GM12873 (cell line): ENCODE measurements at regions not wholly inside any gene's neighbourhood (a gene's known extent, or its start where the extent isn't known, plus 50 kb on each side); places are given as distances from the start of the nearest gene placed in this dataset.

Experiments used
- TF ChIP-seq, protein P1 (sequence below): IDR thresholded peaks from 2 replicates; pipeline ENCODE4 v1.5.1; 2012; ENCODE audit warnings: low read depth, mild to moderate bottlenecking, moderate library complexity, low read length, control low read depth; ENCODE audit not compliant: insufficient read depth; ENCODE audit errors: missing control alignments

DNA sequence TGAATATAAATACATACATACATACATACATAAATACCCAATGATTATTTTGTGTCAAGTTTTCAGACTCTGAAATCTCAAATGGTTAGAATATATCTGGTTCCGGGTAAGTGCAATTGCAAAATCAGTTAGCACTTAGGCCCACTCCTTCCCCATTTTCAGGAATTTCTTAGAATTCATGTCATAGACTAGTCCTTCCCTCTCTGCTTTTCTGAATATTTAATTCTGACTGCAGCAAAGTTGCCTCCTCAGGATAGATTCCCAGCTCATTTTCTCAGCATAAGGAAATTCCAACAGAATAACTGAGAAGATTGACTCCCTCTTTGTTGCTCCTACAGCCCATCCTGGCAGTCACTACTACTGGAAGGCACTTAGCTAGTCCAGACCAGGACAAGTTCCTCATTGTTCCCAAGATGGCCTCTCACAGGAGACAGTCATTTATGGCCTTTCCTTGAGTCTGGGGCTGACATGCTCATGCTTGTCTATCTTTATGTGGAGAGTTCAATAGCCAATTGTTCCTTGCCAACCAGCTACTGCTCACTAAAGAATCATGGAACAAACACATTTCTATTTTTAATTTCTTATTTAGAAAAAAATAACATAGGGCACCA is 142.9 kb upstream of the ITGB1 start:
- TF ChIP-seq, protein P1, sequence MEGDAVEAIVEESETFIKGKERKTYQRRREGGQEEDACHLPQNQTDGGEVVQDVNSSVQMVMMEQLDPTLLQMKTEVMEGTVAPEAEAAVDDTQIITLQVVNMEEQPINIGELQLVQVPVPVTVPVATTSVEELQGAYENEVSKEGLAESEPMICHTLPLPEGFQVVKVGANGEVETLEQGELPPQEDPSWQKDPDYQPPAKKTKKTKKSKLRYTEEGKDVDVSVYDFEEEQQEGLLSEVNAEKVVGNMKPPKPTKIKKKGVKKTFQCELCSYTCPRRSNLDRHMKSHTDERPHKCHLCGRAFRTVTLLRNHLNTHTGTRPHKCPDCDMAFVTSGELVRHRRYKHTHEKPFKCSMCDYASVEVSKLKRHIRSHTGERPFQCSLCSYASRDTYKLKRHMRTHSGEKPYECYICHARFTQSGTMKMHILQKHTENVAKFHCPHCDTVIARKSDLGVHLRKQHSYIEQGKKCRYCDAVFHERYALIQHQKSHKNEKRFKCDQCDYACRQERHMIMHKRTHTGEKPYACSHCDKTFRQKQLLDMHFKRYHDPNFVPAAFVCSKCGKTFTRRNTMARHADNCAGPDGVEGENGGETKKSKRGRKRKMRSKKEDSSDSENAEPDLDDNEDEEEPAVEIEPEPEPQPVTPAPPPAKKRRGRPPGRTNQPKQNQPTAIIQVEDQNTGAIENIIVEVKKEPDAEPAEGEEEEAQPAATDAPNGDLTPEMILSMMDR = no peak

DNA sequence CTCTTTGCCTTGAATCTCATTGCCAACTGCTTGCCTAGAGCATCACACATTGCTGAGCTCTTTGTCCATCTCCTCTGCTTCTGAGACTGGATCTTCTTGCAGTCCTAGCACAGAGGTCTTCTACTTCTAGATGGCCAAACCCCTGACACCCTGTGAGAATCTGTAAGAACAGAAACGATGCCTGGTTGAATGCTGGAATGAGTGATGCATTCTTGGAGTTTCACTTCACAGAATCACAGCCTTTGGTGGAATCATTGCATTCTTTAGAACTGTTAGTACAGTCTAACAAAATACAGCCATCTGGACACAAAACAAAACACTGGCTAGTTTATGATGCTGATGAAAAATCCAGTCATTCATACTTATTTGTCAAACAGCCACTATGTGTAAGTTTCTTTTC is 141.7 kb upstream of the ITGB1 start:
- TF ChIP-seq, protein P1 = no peak

DNA sequence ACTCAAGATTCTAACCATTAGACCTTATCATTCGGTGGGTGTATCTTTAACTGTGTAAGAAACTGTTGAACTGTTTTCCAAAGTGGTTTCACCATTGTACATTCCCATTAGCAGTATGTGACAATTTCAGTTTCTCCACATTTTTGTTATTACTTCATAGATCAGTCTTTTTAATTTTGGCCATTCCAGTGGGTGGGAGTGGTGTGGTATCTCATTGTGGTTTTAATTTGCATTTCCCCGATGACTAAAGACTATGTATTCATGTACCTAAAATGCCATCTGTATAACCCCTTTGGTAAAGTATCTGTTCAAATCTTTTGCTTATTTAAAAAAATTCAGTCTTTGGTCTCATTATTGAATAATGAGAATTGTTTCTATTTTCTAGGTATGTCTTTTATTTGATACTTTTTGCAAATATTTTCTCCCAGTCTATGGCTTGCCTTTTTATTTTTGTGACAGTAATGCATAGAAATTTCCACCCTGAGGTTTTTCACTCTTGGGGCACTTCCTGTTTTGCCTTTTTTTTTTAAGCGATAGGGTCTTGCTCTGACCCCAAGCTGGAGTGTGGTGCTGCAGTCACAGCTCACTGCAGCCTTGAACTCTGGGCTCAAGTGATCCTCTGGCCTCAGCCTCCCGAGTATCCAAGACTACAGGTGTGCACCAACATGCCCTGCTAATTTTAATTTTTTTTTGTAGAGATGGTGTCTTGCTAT is 141.1 kb upstream of the ITGB1 start:
- TF ChIP-seq, protein P1 = no peak

DNA sequence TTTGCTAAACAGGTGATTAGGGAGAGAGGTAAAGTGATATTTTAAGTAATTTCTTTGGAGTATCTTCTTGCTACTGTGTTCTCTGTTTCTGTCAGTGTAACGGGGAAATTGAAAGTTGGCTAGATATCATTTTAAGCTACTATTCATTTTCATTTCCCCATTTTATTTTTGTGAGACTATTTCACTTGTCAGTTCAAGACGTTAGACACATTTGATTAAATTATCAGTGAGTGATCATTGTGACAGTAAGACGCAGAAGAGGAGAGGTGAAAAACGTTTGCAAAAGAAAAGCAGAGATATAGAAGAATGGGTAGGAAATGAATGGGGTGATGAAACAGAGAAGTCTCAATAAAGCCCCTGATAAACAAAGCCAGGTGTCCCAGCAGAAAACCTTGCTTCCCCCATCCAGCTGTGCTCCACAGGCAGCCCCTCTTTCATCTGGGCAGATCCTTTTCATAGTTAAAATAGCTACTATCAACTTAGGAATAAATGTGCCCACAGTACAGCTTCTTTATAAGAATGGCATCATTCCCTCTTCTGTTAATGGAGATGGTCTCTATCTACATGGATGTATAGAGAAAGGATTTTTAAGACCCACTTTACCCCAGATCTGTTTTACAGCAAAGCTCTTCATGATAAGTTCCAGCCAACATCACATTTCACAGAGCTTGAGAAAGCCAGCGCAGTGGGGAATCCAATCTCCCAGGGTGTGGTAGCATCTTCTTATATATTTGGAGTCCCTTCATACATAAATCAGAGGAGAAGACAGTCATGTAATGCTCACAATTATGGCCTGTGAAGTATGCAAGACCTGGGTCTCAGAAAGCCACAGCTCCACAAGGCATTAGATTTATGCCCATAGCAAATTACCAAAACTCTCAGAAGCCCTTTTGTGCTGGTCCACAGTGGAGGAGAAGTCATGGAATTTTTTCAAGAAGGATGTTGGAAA is 138.1 kb upstream of the ITGB1 start:
- TF ChIP-seq, protein P1 = no peak

DNA sequence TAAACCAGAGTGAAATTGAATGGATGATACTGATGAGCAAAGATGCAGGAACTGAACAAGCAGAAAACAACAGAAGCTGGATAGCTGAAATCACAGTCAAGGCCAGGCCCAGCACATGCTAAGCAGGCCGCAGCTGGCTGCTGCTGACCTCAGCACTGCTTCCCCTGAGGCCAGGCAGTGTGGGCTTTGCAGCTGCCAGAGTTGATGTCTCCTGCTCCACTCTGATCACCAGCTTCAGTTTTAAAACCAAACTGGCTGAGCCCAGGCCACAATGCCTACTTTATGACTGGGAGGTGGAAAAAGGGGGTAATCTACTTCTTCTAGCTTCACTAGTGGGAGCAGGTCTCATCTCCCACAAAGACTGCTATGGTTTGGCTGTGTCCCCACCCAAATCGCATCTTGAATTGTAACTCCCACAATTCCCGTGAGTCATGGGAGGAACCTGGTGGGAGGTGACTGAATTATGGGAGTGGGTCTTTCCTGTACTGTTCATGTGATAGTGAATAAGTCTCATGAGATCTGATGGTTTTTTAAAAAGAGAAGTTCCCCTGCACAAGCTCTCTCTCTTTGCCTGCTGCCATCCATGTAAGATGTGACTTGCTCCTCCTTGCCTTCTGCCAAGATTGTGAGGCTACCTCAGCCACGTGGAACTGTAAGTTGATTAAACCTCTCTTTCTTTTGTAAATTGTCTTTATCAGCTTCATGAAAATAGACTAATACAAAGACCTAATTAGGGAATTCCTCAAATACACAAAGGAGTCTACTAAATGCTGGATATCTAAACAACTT is 136.4 kb upstream of the ITGB1 start:
- TF ChIP-seq, protein P1 = no peak

DNA sequence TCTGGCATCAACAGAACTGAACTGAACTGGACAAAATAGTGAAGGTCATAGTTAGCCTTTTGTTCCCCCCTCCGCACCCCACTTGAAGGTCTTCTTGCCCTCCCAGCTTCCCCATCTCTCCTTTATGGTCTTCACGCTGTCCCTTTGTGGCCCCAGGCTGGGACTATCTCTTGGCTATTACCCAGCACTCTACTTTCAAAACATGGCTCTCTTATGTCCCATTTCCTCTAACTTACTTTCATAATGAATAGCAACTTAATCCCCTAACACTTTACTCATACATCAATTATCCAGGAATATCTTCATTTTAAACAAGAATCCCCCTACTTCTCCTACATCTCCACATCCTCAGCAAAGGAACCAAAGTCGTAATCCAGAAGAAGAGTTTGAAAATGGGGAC is 135.3 kb upstream of the ITGB1 start:
- TF ChIP-seq, protein P1 = no peak
